Fibroblast of lung (primary cell): ENCODE measurements at regions not wholly inside any gene's neighbourhood (a gene's known extent, or its start where the extent isn't known, plus 50 kb on each side); places are given as distances from the start of the nearest gene placed in this dataset.

Source experiments
- DNase-seq, 2 donors: peaks; one replicate each; pipeline versions ENCODE4 v3.0.0 to v3.0.0-alpha.2; 2010; ENCODE audit warnings: low read depth in 2 of 2
- H2AFZ ChIP-seq: 2 replicates; pipeline ENCODE4 v1.5.1; 2012; ENCODE audit warnings: low read length, control low read depth, inconsistent platforms
- H3K27ac ChIP-seq: 2 replicates; pipeline ENCODE4 v1.5.1; 2011; ENCODE audit warnings: low read length, control low read depth; ENCODE audit not compliant: insufficient read depth
- H3K27me3 ChIP-seq: 2 replicates; pipeline ENCODE4 v1.5.1; 2011; ENCODE audit warnings: mild to moderate bottlenecking, low read length; ENCODE audit not compliant: control insufficient read depth, insufficient read depth
- H3K36me3 ChIP-seq: 2 replicates; pipeline ENCODE4 v1.5.1; 2011; ENCODE audit warnings: low read length; ENCODE audit not compliant: control insufficient read depth, insufficient read depth
- H3K4me1 ChIP-seq: 2 replicates; pipeline ENCODE4 v1.5.1; 2011; ENCODE audit warnings: low read length; ENCODE audit not compliant: control insufficient read depth, insufficient read depth; ENCODE audit errors: extremely low read depth
- H3K4me2 ChIP-seq: 2 replicates; pipeline ENCODE4 v1.5.1; 2011; ENCODE audit warnings: low read length, control low read depth; ENCODE audit not compliant: insufficient read depth; ENCODE audit errors: extremely low read depth
- H3K4me3 ChIP-seq, 4 experiments: fragments of 200-600 bp in 1 of 4; sonication (generic) in 1 of 4; replicated peaks in 1 of 4; 2 replicates each; pipeline ENCODE4 v1.5.1; 2011 to 2016; ENCODE audit warnings: low read length in 4 of 4, low read depth in 3 of 4, mild to moderate bottlenecking in 3 of 4, control low read depth in 2 of 4, inconsistent platforms in 1 of 4, mixed read lengths in 1 of 4; ENCODE audit not compliant: insufficient read depth in 1 of 4; ENCODE audit errors: control extremely low read depth in 1 of 4
- H3K79me2 ChIP-seq: 2 replicates; pipeline ENCODE4 v1.5.1; 2012; ENCODE audit warnings: mild to moderate bottlenecking, low read length, inconsistent platforms; ENCODE audit not compliant: control insufficient read depth, insufficient read depth
- H3K9ac ChIP-seq: 2 replicates; pipeline ENCODE4 v1.5.1; 2011; ENCODE audit warnings: mild to moderate bottlenecking, low read length, control low read depth; ENCODE audit not compliant: insufficient read depth
- H3K9me3 ChIP-seq: 2 replicates; pipeline ENCODE4 v1.5.1; 2012; ENCODE audit warnings: low read depth, low read length; ENCODE audit not compliant: control insufficient read depth, insufficient read depth
- H4K20me1 ChIP-seq: 2 replicates; pipeline ENCODE4 v1.5.1; 2011; ENCODE audit warnings: low read length; ENCODE audit not compliant: control insufficient read depth, insufficient read depth; ENCODE audit errors: extremely low read depth
- CTCF ChIP-seq, 2 donors: IDR thresholded peaks in 1 of 2; conservative IDR thresholded peaks in 1 of 2; 1 replicate in 1 of 2; 2 replicates in 1 of 2; pipeline ENCODE4 v1.5.1; 2011 to 2012; ENCODE audit warnings: low read length in 2 of 2, control low read depth in 1 of 2, inconsistent platforms in 1 of 2, low read depth in 1 of 2, mild to moderate bottlenecking in 1 of 2
- EZH2 ChIP-seq: IDR thresholded peaks from 2 replicates; pipeline ENCODE4 v1.5.1; 2012; ENCODE audit warnings: low read length, control low read depth, mild to moderate bottlenecking; ENCODE audit errors: missing control alignments

DNA sequence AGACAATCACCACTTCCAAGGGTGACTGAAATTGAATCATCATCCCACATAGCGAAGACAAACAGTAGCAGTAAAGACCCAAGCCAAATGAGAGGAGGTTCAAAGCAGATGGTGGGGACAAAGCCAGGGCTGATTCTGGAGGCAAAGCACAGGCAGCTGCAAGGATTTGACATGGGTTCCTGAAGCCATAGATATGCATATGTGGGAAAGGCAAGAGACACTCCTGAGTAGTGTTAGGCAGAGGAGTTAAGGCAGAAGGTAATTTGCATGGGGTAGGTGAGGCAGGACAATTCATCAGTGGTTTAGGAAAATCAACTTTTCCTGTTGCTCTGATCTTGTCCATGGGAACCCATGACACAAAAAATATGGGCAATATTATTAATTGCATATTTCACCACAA, 462.8 kb downstream of the FAM181B start:
- Histone ChIP-seq H3K36me3 (no peaks in the 10 kb centered on the region), H3K4me3 (no peak overlapping the region), H3K79me2 (no peaks in the 10 kb centered on the region), H3K27me3 (no peaks in the 10 kb centered on the region), H3K9me3 (no peaks in the 10 kb centered on the region), H3K9ac (no peak overlapping the region), H3K27ac (no peak overlapping the region), H2AFZ (no peak overlapping the region), H3K4me1 (no peaks in the 10 kb centered on the region), H3K4me2 (no peak overlapping the region), H4K20me1 (no peaks in the 10 kb centered on the region)
- TF ChIP-seq CTCF (conservative IDR thresholded peaks at IDR 0.05 in 1 of 2, IDR thresholded peaks at IDR 0.05 in 1 of 2; ENCODE audit: low read depth in 1 of 2, low read length in 2 of 2) (no peak), EZH2 (no peak)
- no peak for DNase-seq

DNA sequence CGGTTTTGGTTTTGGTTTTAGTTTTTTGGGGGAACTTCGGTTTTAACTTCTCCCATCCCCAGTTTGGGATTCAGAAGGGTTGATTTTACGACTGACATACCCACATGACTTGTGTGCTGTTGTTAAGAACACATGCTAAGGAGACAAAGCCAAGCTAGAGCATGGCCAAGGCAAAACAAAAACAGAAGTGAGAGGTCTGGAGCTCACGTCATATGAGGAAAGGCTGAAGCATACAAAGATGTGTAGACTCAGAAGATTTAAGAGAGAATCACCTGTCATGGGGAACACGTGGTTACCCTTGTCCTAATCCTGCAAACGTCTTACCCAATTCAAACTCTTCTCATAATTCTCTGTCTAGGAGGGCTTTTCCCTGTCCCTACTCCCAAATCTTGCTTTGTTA, 465.0 kb downstream of the FAM181B start:
- Histone ChIP-seq H3K4me2 (no peak overlapping the region), H3K27me3 (no peaks in the 10 kb centered on the region), H3K4me3 (no peak overlapping the region), H3K79me2 (no peaks in the 10 kb centered on the region), H3K4me1 (no peaks in the 10 kb centered on the region), H3K9ac (no peak overlapping the region), H3K9me3 (no peaks in the 10 kb centered on the region), H2AFZ (no peak overlapping the region), H3K27ac (no peak overlapping the region), H4K20me1 (no peaks in the 10 kb centered on the region), H3K36me3 (no peaks in the 10 kb centered on the region)
- DNase-seq = no peak
- TF ChIP-seq EZH2 = no peak
- TF ChIP-seq CTCF (conservative IDR thresholded peaks at IDR 0.05 in 1 of 2, IDR thresholded peaks at IDR 0.05 in 1 of 2; ENCODE audit: low read depth in 1 of 2, low read length in 2 of 2) = no peak

- Histone ChIP-seq H3K4me1 (no peaks in the 10 kb centered on the region), H4K20me1 (no peaks in the 10 kb centered on the region), H3K27ac (no peak overlapping the region), H3K27me3 (no peaks in the 10 kb centered on the region), H3K4me2 (no peak overlapping the region), H3K36me3 (no peaks in the 10 kb centered on the region), H3K9ac (no peak overlapping the region), H3K9me3 (no peaks in the 10 kb centered on the region), H3K79me2 (no peaks in the 10 kb centered on the region), H2AFZ (no peak overlapping the region), H3K4me3 (no peak overlapping the region)
- TF ChIP-seq EZH2 = no peak
- no peak for TF ChIP-seq CTCF (conservative IDR thresholded peaks at IDR 0.05 in 1 of 2, IDR thresholded peaks at IDR 0.05 in 1 of 2; ENCODE audit: low read depth in 1 of 2, low read length in 2 of 2)
- DNase-seq = no peak
These were observed 466.5 kb downstream of the FAM181B start for GRCh38 chr11:82267186-82267585.
